ENCODE measurements at regions not wholly inside any gene's neighbourhood (a gene's known extent, or its start where the extent isn't known, plus 50 kb on each side); places are given as distances from the start of the nearest gene placed in this dataset.

DNA sequence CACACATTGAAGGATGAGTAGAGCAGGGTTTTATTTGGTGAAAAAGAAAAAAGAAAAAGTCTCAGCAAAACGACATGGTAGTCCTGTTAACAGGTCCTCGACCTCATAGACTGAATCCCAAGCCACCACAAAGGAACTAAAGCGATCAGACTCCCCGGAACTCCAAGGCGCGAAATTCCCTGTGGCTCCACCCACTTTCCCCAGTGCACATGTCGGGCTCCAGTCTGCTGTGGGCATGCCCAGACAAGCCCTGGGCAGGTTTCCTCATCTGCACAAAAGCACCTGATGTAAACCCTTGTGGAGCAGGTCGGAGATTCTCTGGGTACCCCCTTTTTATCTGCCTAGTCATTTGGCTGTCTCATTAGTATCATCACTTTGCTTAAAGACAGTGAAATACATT lies 170.7 kb upstream of the FSIP2 start:
- CTCF ChIA-PET = no interaction called here
- no peak overlapping the region for H3K27ac ChIP-seq (ENCODE audit: insufficient read depth, low read depth, low read length)
- intact Hi-C loops (cut with micrococcal nuclease) = no loop called here
- no peaks in the 10 kb centered on the region for H3K9me3 ChIP-seq (replicated peaks; ENCODE audit: control insufficient read depth, insufficient read depth, low read length)
- no peak overlapping the region for H2AFZ ChIP-seq (ENCODE audit: low read depth, low read length)
- no peak overlapping the region for H3K9ac ChIP-seq (replicated peaks; ENCODE audit: extremely low read depth, insufficient read depth, low read length)
- no peaks in the 10 kb centered on the region for H3K36me3 ChIP-seq (ENCODE audit: control insufficient read depth in 2 of 2, extremely low read depth in 1 of 2, insufficient read depth in 2 of 2, low read length in 2 of 2)
- TF ChIP-seq FOS (IDR thresholded peaks at IDR 0.05; ENCODE audit: borderline replicate concordance, insufficient read depth, low read length) (no peak), EZH2 (IDR thresholded peaks at IDR 0.05; ENCODE audit: borderline replicate concordance, low read depth, low read length, severe bottlenecking) (no peak), MYC (IDR thresholded peaks at IDR 0.05; ENCODE audit: low read depth, low read length) (no peak), POLR2A (IDR thresholded peaks at IDR 0.05; ENCODE audit: low read depth, low read length) (no peak), POLR2AphosphoS5 (IDR thresholded peaks at IDR 0.05; ENCODE audit: insufficient read depth, low read depth, low read length) (no peak), JUN (IDR thresholded peaks at IDR 0.05; ENCODE audit: borderline replicate concordance, insufficient read depth, insufficient read length, low read depth) (no peak), GATA2 (IDR thresholded peaks at IDR 0.05; ENCODE audit: insufficient read depth, insufficient read length, low read depth, low read length) (no peak)
- TF ChIP-seq, protein P1, sequence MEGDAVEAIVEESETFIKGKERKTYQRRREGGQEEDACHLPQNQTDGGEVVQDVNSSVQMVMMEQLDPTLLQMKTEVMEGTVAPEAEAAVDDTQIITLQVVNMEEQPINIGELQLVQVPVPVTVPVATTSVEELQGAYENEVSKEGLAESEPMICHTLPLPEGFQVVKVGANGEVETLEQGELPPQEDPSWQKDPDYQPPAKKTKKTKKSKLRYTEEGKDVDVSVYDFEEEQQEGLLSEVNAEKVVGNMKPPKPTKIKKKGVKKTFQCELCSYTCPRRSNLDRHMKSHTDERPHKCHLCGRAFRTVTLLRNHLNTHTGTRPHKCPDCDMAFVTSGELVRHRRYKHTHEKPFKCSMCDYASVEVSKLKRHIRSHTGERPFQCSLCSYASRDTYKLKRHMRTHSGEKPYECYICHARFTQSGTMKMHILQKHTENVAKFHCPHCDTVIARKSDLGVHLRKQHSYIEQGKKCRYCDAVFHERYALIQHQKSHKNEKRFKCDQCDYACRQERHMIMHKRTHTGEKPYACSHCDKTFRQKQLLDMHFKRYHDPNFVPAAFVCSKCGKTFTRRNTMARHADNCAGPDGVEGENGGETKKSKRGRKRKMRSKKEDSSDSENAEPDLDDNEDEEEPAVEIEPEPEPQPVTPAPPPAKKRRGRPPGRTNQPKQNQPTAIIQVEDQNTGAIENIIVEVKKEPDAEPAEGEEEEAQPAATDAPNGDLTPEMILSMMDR (IDR thresholded peaks at IDR 0.05; ENCODE audit: extremely low read depth in 1 of 2, insufficient read depth in 1 of 2, low read depth in 1 of 2, low read length in 2 of 2) = no peak
- TF ChIP-seq, protein P2, sequence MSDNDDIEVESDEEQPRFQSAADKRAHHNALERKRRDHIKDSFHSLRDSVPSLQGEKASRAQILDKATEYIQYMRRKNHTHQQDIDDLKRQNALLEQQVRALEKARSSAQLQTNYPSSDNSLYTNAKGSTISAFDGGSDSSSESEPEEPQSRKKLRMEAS (IDR thresholded peaks at IDR 0.05; ENCODE audit: insufficient read depth, insufficient read length) = no peak
- dilution Hi-C loops (cut with MboI; ENCODE audit: extremely low pct_ligation_motif_present, low sequenced_read_pairs) = no loop called here
- H3K9me1 ChIP-seq (replicated peaks; ENCODE audit: control insufficient read depth, extremely low read depth, insufficient read depth, low read length) = no peaks in the 10 kb centered on the region
- no peaks in the 10 kb centered on the region for H3K79me2 ChIP-seq (ENCODE audit: control insufficient read depth, insufficient read depth, low read length)
- DNase-seq (ENCODE audit: low read depth, low spot score) (no peak), FAIRE-seq (no peak)
- H3K4me3 ChIP-seq (replicated peaks in 1 of 3; ENCODE audit: insufficient read depth in 1 of 3, low read depth in 1 of 3, low read length in 3 of 3) = no peak overlapping the region
- H3K4me1 ChIP-seq (ENCODE audit: control insufficient read depth, extremely low read depth, insufficient read depth, low read length) = no peaks in the 10 kb centered on the region
- no peak overlapping the region for H3K4me2 ChIP-seq (ENCODE audit: insufficient read depth, low read length)
- BruUV-seq (replicated peaks) = no TSS peak
- no peaks in the 10 kb centered on the region for H4K20me1 ChIP-seq (replicated peaks; ENCODE audit: control insufficient read depth, extremely low read depth, insufficient read depth, low read length)
- POLR2A ChIA-PET = no interaction called here
- no peaks in the 10 kb centered on the region for H3K27me3 ChIP-seq (ENCODE audit: control insufficient read depth in 2 of 2, insufficient read depth in 2 of 2, low read length in 2 of 2)

All from endothelial cell of umbilical vein (primary cell).